ENCODE measurements at regions not wholly inside any gene's neighbourhood (a gene's known extent, or its start where the extent isn't known, plus 50 kb on each side); places are given as distances from the start of the nearest gene placed in this dataset.

DNA sequence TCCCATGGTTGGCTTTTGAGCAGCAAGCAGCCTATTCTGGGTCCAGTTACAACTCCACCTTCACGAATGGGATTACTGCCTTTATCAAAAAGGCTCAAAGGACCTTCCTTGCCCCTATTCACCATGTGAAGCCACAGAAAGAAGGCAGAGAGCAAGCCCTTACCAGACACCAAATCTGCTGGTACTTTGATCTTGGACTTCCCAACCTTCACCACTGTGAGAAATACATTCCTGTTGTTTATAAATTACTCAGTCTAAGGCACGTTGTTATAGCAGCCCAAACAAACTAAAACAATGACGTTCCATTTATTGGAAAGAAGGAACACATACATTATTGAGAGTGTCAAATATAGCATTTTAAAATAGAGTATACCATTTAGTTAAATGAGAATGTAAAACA, 1557.9 kb downstream of the PLA2G4A start:
- Mint-ChIP-seq H3K4me3 (no peak overlapping the region), H3K27ac (no peak overlapping the region), H3K27me3 (no peaks in the 10 kb centered on the region), H3K36me3 (no peaks in the 10 kb centered on the region), H3K9me3 (ENCODE audit: low read depth) (peaks cover 2% of the 10 kb centered on the region), H3K4me1 (no peaks in the 10 kb centered on the region)
- ATAC-seq (no peak), DNase-seq (no peak)
- CTCF ChIA-PET, result no interaction called here

DNA sequence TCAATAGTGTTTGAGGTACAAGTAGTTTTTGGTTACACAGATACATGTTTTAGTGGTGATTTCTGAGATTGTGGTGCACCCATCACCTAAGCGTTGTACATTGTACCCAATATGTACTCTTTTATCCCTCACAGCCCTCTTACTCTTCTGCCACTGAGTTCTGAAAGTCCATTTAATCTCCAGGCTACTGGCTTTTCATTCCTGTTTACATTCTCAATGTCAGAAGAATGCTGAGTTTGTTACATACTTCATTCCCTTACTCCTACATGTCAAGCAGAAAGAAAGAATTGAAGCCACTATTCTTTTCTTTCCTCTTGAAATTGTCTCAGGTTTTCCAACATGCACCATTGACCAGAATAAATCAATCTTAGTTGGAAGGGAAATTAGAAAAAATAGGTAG, 1565.9 kb downstream of the PLA2G4A start:
- Mint-ChIP-seq H3K9me3 (ENCODE audit: low read depth) (peaks cover 12% of the 10 kb centered on the region), H3K27ac (no peak overlapping the region), H3K36me3 (no peaks in the 10 kb centered on the region), H3K4me1 (no peaks in the 10 kb centered on the region), H3K4me3 (no peak overlapping the region), H3K27me3 (no peaks in the 10 kb centered on the region)
- DNase-seq (no peak), ATAC-seq (no peak)
- CTCF ChIA-PET, result no interaction called here

GRCh38 chr1:188397521-188397920, 1568.8 kb downstream of the PLA2G4A start:
- no peaks in the 10 kb centered on the region for H3K4me1 Mint-ChIP-seq
- peaks cover 8% of the 10 kb centered on the region for H3K9me3 Mint-ChIP-seq (ENCODE audit: low read depth)
- H3K27ac Mint-ChIP-seq, result no peak overlapping the region
- ATAC-seq (no peak), DNase-seq (no peak)
- no peaks in the 10 kb centered on the region for H3K27me3 Mint-ChIP-seq
- no peaks in the 10 kb centered on the region for H3K36me3 Mint-ChIP-seq
- no peak overlapping the region for H3K4me3 Mint-ChIP-seq
- CTCF ChIA-PET, result interaction anchor here (0.7 kb wide), 1 partner anchor 9 kb away, joined by 3 read pairs; no protein-coding TSS in a partner anchor

DNA sequence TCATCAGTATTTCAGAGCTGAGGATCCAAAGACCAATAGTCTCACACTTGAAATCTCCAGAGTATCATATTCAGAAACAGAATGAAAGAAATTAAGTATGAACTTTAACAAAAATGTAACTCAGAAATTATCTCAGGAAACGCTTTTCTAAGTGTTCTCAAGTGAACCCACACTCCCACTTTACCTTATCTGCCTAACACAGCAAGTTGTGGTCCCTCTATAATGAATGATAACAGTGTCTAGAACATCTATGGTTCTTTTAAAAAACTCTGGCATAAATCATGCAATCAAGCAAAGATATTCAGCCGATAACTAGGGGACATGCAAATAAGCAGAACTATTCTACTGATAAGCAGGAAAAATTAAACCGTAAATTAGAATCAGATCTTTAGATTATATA, 1574.2 kb downstream of the PLA2G4A start:
- ATAC-seq (no peak), DNase-seq (no peak)
- H3K36me3 Mint-ChIP-seq, result no peaks in the 10 kb centered on the region
- H3K4me3 Mint-ChIP-seq, result no peak overlapping the region
- no peaks in the 10 kb centered on the region for H3K4me1 Mint-ChIP-seq
- no peaks in the 10 kb centered on the region for H3K27me3 Mint-ChIP-seq
- H3K27ac Mint-ChIP-seq, result no peak overlapping the region
- H3K9me3 Mint-ChIP-seq (ENCODE audit: low read depth), result peaks cover 6% of the 10 kb centered on the region
- CTCF ChIA-PET, result no interaction called here

DNA sequence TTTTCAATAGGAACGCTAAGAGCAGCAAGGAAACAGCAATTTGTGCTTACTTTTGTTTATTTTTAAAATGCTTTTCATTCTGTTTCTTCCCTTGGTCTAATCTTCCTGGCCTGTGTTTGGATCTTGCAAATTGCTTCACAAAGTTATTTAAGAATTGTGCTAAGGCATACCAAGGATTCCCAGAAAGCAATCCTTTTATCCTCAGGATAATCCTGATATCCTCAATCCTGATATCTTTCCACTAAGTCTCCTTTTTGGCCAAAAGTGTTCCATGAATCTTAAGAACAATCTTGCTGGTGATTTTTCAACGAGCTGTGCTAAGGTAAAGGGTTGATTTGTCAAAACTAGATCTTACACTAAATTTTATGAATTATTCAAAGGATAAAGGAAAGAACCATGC, 1577.9 kb downstream of the PLA2G4A start:
- CTCF ChIA-PET, result no interaction called here
- Mint-ChIP-seq H3K27ac (no peak overlapping the region), H3K36me3 (no peaks in the 10 kb centered on the region), H3K9me3 (ENCODE audit: low read depth) (peaks cover 3% of the 10 kb centered on the region), H3K4me3 (no peak overlapping the region), H3K4me1 (no peaks in the 10 kb centered on the region), H3K27me3 (no peaks in the 10 kb centered on the region)
- ATAC-seq (no peak), DNase-seq (no peak)

DNA sequence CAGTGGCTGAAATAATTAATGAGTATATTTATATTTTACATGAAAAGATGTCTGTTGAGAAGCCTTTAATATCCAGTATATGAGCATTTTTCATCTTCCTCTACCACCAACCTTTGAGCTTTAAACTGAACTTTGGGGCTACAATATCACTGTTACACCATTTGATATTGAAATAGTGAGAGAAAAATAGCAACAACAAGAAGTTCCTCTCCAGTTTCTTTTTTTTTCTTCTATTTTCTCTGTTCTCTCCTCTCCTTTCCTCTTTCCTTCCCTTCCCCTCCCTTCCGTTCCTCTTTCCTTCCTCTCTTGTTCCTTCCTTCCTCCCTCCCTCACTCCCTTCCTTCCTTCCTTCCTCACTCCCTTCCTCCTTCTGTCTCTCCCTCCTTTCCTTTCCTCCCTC, 1591.4 kb downstream of the PLA2G4A start:
- Mint-ChIP-seq H3K27me3 (no peaks in the 10 kb centered on the region), H3K36me3 (no peaks in the 10 kb centered on the region), H3K4me1 (no peaks in the 10 kb centered on the region), H3K27ac (no peak overlapping the region), H3K9me3 (ENCODE audit: low read depth) (peaks cover 4% of the 10 kb centered on the region), H3K4me3 (no peak overlapping the region)
- ATAC-seq (no peak), DNase-seq (no peak)
- CTCF ChIA-PET, result no interaction called here

DNA sequence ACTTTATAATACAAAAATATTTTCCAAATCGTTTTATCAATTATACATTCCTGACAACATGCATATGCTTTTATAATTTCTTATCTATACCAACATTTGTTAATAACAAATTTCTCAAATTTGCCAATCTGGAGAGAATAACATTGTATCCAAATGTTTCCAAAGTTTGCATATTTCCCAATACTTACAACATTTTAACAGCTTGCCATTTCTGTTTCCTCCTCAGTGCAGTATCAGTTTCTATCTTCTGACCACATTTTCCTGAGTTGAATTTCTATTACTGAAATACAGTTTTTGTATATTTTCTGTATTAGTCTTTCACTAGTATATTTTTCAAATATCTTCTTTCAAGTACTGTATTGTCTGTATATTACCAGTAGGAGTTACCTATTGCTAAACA, 1594.3 kb downstream of the PLA2G4A start:
- no peaks in the 10 kb centered on the region for H3K4me1 Mint-ChIP-seq
- ATAC-seq (no peak), DNase-seq (no peak)
- no peaks in the 10 kb centered on the region for H3K36me3 Mint-ChIP-seq
- H3K9me3 Mint-ChIP-seq (ENCODE audit: low read depth), result peaks cover 4% of the 10 kb centered on the region
- no peak overlapping the region for H3K27ac Mint-ChIP-seq
- H3K27me3 Mint-ChIP-seq, result no peaks in the 10 kb centered on the region
- CTCF ChIA-PET, result no interaction called here
- no peak overlapping the region for H3K4me3 Mint-ChIP-seq

DNA sequence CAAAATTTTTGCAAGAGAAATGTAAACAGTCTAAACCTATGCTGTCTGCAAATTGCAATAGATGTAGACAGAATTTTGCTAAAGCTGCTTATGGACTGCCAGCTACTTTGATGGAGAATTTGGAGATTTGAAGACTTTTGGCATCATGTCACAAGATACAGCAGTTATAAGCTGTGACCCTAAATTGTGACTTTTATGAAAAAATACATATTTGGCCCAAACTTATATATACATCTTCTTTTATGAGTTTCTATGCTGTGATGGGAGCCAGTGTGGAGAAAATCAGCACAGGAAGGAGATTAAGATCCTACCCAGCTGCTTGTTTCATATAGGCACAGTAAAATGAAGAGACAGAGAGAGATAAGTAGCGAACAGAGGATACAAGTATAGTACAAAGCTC, 1595.4 kb downstream of the PLA2G4A start:
- H3K27ac Mint-ChIP-seq, result no peak overlapping the region
- H3K9me3 Mint-ChIP-seq (ENCODE audit: low read depth), result peaks cover 4% of the 10 kb centered on the region
- no peaks in the 10 kb centered on the region for H3K27me3 Mint-ChIP-seq
- no peak for ATAC-seq
- DNase-seq, result no peak
- H3K4me1 Mint-ChIP-seq, result no peaks in the 10 kb centered on the region
- CTCF ChIA-PET, result no interaction called here
- H3K4me3 Mint-ChIP-seq, result no peak overlapping the region
- no peaks in the 10 kb centered on the region for H3K36me3 Mint-ChIP-seq

- DNase-seq (no peak), ATAC-seq (no peak)
- Mint-ChIP-seq H3K9me3 (ENCODE audit: low read depth) (peaks cover 7% of the 10 kb centered on the region), H3K4me1 (no peaks in the 10 kb centered on the region), H3K27me3 (no peaks in the 10 kb centered on the region), H3K4me3 (no peak overlapping the region), H3K36me3 (no peaks in the 10 kb centered on the region), H3K27ac (no peak overlapping the region)
- CTCF ChIA-PET, result no interaction called here
These were observed 1596.9 kb downstream of the PLA2G4A start for GRCh38 chr1:188425687-188426086.

DNA sequence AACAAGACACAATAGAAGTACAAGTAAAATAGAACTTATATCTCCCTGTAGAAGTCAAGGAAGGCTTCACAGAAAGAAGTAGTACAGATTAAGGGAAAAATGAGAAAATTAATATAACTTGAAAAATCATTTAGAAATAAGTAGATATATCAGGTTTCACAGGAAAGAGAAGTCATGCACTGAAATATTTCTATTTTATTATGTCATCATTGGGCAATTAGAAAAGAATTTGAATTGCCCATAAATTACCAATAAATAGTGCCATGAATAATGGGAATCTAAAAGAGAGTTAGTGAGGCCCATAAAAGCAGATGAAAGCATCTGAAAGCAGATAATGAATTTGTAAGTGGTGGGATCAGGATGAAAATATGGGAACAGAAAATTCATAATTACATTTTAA, 1597.8 kb downstream of the PLA2G4A start:
- Mint-ChIP-seq H3K36me3 (no peaks in the 10 kb centered on the region), H3K27me3 (no peaks in the 10 kb centered on the region), H3K9me3 (ENCODE audit: low read depth) (peaks cover 7% of the 10 kb centered on the region), H3K27ac (no peak overlapping the region), H3K4me3 (no peak overlapping the region), H3K4me1 (no peaks in the 10 kb centered on the region)
- CTCF ChIA-PET, result no interaction called here
- DNase-seq (no peak), ATAC-seq (no peak)

DNA sequence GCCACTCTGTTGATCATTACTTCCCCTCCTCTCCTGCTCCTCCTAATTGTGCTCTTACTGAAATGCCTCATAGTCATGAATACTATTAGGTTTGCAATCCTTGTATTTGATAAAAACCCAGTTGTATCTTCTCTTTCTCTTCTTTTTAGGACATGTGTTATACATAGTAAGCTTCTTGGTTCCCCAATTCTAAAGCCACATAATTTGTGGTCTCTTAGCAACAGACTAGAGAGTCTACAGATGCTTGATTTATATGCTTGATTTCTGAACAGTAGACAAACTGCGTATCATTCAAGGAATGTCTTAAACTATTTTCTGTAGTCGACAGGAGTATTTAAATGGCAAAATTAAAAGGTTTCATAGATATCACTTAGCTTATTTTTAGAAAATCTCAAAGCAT, 1598.9 kb downstream of the PLA2G4A start:
- Mint-ChIP-seq H3K27ac (no peak overlapping the region), H3K4me3 (no peak overlapping the region), H3K36me3 (no peaks in the 10 kb centered on the region), H3K27me3 (no peaks in the 10 kb centered on the region), H3K4me1 (no peaks in the 10 kb centered on the region), H3K9me3 (ENCODE audit: low read depth) (peaks cover 7% of the 10 kb centered on the region)
- DNase-seq (no peak), ATAC-seq (no peak)
- CTCF ChIA-PET, result no interaction called here

GRCh38 chr1:188429386-188429785, 1600.6 kb downstream of the PLA2G4A start:
- H3K4me1 Mint-ChIP-seq, result no peaks in the 10 kb centered on the region
- CTCF ChIA-PET, result no interaction called here

DNA sequence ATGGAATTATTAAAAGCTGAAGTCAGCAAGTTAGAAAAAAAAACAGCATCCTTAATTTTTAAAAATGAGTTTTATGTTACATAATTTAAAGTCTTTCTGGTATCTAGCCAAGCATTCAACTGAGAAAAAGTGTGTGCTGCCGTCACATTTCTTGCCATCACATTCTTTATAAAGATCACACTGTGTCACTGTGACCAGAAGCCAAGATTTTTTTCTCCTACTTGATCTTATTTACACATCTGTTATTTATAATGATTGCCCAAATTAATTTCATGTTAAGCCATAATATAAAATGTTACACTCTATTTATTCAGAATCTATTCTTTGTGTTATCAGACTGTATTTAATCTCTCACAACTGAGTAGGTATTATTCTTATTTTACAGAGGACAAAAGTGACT, 1603.7 kb downstream of the PLA2G4A start:
- DNase-seq, result no peak
- no peak overlapping the region for H3K4me3 Mint-ChIP-seq
- ATAC-seq, result no peak
- H3K27ac Mint-ChIP-seq, result no peak overlapping the region
- no peaks in the 10 kb centered on the region for H3K36me3 Mint-ChIP-seq
- peaks cover 3% of the 10 kb centered on the region for H3K9me3 Mint-ChIP-seq (ENCODE audit: low read depth)
- no peaks in the 10 kb centered on the region for H3K27me3 Mint-ChIP-seq
- CTCF ChIA-PET, result no interaction called here
- no peaks in the 10 kb centered on the region for H3K4me1 Mint-ChIP-seq

More at GRCh38 chr1:188429386-188429785, 1600.6 kb downstream of the PLA2G4A start:
- Mint-ChIP-seq H3K4me3 (no peak overlapping the region), H3K36me3 (no peaks in the 10 kb centered on the region), H3K27ac (no peak overlapping the region), H3K9me3 (ENCODE audit: low read depth) (peaks cover 3% of the 10 kb centered on the region), H3K27me3 (no peaks in the 10 kb centered on the region)
- DNase-seq, result no peak
- no peak for ATAC-seq

DNA sequence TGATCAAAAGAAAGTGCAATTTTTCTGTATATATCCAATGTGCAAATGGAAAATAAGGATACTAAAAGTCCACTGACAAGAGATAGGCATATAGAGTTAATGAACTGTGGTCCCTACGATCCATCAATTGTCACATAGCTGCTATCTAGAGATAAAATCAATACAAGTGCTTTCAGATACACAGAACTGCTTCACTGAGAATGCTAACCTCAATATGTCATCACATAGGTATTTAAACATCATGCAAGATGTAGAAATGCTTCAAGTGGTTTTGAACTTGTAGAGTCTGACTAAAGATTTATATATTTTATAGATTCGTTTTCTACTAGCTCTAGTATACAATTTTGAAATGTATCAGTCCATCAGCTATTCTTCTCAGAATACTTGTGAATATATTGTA, 1604.7 kb downstream of the PLA2G4A start:
- no peaks in the 10 kb centered on the region for H3K4me1 Mint-ChIP-seq
- no peak overlapping the region for H3K4me3 Mint-ChIP-seq
- no peak for DNase-seq
- CTCF ChIA-PET, result no interaction called here
- peaks cover 7% of the 10 kb centered on the region for H3K9me3 Mint-ChIP-seq (ENCODE audit: low read depth)
- no peak for ATAC-seq
- H3K36me3 Mint-ChIP-seq, result no peaks in the 10 kb centered on the region
- H3K27ac Mint-ChIP-seq, result no peak overlapping the region
- no peaks in the 10 kb centered on the region for H3K27me3 Mint-ChIP-seq

DNA sequence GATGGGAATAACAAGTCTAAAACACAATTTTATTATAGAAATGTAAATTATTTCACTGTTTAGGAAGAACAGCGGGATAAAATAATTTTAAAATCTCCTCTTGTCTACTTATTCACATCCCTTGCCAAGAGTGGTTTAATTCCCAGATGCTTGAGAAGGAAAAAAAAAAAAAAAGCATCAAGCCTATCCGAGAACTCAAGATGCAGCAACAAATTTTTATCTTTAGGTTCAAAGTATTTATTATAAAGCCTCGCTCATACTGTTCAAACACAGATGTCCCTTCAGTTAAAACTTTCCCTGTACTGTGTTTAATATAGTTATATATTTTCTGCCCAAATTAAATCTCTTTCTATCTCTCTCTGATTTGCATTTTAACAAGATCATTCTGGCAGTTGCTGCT, 1615.8 kb downstream of the PLA2G4A start:
- Mint-ChIP-seq H3K9me3 (ENCODE audit: low read depth) (peaks cover 2% of the 10 kb centered on the region), H3K27ac (no peak overlapping the region)
- CTCF ChIA-PET, result no interaction called here

More for the DNA sequence above, 1615.8 kb downstream of the PLA2G4A start:
- Mint-ChIP-seq H3K27me3 (no peaks in the 10 kb centered on the region), H3K4me1 (no peaks in the 10 kb centered on the region), H3K36me3 (no peaks in the 10 kb centered on the region), H3K4me3 (no peak overlapping the region)
- no peak for ATAC-seq
- no peak for DNase-seq

Measured in activated CD8-positive, alpha-beta memory T cell treated with anti-CD3 and anti-CD28 coated beads, Interleukin-2, amount 10 ng/mL, durations not matched to agents 7 days and 5 days (primary cell).